Muscle of arm (tissue), 1 donor: ENCODE measurements at regions not wholly inside any gene's neighbourhood (a gene's known extent, or its start where the extent isn't known, plus 50 kb on each side); places are given as distances from the start of the nearest gene placed in this dataset.

Source experiments
- DNase-seq: peaks from one replicate; pipeline ENCODE4 v3.0.0-alpha.2; 2013

GRCh38 chr4:24637173-24637572 lies 52.8 kb upstream of the DHX15 start:
- no peak for DNase-seq

GRCh38 chr4:24638396-24638875 lies 54.1 kb upstream of the DHX15 start:
- DNase-seq, result no peak

GRCh38 chr4:24639714-24640113 lies 55.4 kb upstream of the DHX15 start:
- no peak for DNase-seq

- no peak for DNase-seq
Observed at GRCh38 chr4:24640366-24640765, 56.0 kb upstream of the DHX15 start.

GRCh38 chr4:24642981-24643547 lies 58.7 kb upstream of the DHX15 start:
- DNase-seq, result no peak

GRCh38 chr4:24643774-24644520 lies 59.6 kb upstream of the DHX15 start:
- no peak for DNase-seq

GRCh38 chr4:24644983-24645764 lies 60.8 kb upstream of the DHX15 start:
- DNase-seq, result no peak

GRCh38 chr4:24645765-24646550 lies 61.6 kb upstream of the DHX15 start:
- no peak for DNase-seq

- DNase-seq, result no peak
Observed at GRCh38 chr4:24646798-24647460, 62.6 kb upstream of the DHX15 start.

GRCh38 chr4:24650849-24651640 lies 66.7 kb upstream of the DHX15 start:
- no peak for DNase-seq

GRCh38 chr4:24655326-24655725 lies 71.0 kb upstream of the DHX15 start:
- DNase-seq, result no peak

- no peak for DNase-seq
Observed at GRCh38 chr4:24655971-24656370, 71.6 kb upstream of the DHX15 start.

- DNase-seq, result no peak
Observed at GRCh38 chr4:24656906-24657305, 72.6 kb upstream of the DHX15 start.

GRCh38 chr4:24657768-24658617 lies 73.6 kb upstream of the DHX15 start:
- DNase-seq, result no peak

- DNase-seq, result no peak
Observed at GRCh38 chr4:24659241-24659961, 75.0 kb upstream of the DHX15 start.

- DNase-seq, result no peak
Observed at GRCh38 chr4:24662056-24662455, 77.7 kb upstream of the DHX15 start.

- no peak for DNase-seq
Observed at GRCh38 chr4:24662542-24662941, 78.2 kb upstream of the DHX15 start.

- no peak for DNase-seq
Observed at GRCh38 chr4:24664956-24665355, 80.6 kb upstream of the DHX15 start.

- no peak for DNase-seq
Observed at GRCh38 chr4:24666316-24666715, 82.0 kb upstream of the DHX15 start.
